HG03469 (cell line): ENCODE measurements at regions not wholly inside any gene's neighbourhood (a gene's known extent, or its start where the extent isn't known, plus 50 kb on each side); places are given as distances from the start of the nearest gene placed in this dataset.

ENCODE experiments used
- ATAC-seq: cut with Tn5 transposase; IDR thresholded peaks from one replicate; pipeline ENCODE4 v1.9.1; 2021; ENCODE audit warnings: mild to moderate bottlenecking, moderate library complexity, moderate number of reproducible peaks; ENCODE audit not compliant: unreplicated experiment

- ATAC-seq = no peak
Observed at GRCh38 chr3:107943786-107944523, 146.9 kb downstream of the CD47 start.

DNA sequence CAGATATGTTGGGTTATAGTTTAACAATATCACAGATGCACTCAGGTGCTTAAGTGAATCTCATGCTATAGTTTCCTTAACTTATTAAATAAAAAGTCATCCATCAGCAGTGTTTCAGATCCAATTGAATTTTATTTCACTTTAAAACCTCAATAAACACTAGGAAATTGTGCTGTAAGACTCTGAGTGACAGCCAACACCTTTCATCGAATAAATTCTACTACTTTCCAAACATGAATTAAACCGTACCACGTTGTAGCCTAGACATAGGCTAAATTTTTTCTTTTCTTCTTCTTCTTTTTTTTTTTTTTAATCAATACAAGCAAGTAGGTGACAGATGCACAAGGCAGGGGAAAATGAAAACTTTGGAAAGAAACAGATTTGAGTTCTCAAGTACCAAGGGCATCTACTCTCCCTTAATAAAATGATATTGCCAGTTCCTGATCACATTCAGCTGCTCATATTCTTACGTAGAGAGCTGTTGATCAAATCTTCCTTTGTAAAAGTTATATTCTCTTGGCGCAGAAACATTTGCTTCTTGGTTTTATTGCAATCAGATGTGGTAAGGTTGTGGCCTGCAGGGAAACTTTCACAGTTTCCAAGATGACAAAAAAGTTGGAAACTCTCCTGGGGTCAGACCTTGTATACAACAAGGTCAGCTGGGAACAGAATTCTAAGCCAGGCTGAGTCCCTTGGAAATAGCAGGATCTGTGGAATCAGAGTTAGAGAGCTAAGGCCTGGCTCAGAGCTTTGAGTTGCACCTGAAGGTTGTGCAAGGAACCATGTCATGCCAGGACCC is 147.7 kb downstream of the CD47 start:
- ATAC-seq = no peak

- no peak for ATAC-seq
Observed at GRCh38 chr3:107942244-107942643, 148.6 kb downstream of the CD47 start.

GRCh38 chr3:107939691-107940442 is 151.0 kb downstream of the CD47 start:
- no peak for ATAC-seq

GRCh38 chr3:107938143-107938542 is 152.7 kb downstream of the CD47 start:
- ATAC-seq = no peak

- ATAC-seq = no peak
Observed at GRCh38 chr3:107934808-107935207, 156.0 kb downstream of the CD47 start.

GRCh38 chr3:107933450-107933849 is 157.4 kb downstream of the CD47 start:
- no peak for ATAC-seq

- ATAC-seq = no peak
Observed at GRCh38 chr3:107931326-107931725, 159.5 kb downstream of the CD47 start.

DNA sequence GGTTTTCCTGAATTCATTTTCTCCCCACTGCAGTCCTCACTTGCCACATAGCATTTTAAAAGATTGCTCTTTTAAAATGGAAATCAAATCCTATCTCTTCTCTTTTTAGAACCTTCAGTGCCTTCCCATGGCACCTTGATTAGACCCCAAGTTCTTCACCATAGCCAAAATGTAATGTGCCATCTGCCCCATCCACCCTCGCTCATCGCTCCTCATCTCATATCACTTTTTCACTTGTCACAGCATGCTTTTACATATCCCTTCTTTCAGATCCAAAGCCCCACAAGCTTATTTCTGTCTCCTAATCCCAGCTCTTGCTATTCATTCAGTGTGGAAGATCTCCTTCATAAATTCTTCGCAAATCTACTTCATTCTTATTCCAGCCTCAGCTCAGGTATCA is 161.7 kb downstream of the CD47 start:
- no peak for ATAC-seq

DNA sequence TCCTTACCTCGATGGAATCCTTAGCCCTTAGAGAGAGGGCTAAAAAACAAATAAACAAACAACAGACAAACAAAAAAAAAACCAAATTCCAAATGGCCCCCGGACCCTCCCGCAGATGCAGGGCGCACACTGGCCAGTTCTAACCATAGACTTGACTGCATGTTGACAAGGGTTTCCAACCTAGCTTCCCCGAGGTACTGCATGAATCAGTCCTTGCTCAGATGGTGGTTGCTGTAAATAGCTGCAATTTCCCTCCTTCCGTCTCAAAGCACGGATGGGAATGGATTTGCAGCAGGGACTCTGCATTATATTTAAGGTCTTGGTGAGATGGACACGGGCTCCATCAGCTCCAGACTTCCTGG is 162.8 kb downstream of the CD47 start:
- peak; percentile 22 for ATAC-seq

DNA sequence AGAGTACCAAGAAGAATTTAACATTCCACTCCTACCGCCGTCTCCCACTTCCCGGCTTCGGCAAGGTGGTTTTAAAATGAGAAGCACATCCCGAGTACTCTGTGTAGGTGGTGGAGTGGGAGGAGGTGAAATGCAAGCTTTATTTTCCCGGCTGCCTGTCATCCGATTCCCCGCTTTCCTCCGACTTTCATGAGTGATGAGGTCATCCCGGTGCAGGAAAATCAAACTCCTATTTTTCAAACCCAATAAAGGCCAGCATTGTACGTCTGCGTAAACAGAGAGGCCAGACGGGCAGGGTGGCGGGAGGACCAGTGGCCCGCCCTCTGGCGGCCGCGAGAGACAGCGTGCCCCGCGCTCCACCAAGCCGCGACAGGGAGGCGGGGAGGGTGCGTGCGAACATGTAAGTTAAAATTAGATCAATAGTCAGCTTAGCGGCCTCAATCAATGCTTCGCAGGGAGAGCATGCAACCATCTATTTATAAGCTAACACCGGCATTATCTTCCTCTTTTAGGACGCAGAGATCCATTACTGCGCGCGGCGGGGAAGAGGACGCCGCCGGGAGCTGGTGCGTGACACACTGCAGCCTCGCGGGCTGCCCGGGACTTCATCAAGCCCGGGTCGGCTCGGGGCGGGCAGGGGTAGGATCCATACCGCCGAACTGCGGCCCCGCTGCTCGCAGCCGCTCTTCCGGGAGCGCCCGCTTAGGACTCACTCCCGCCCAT is 163.3 kb downstream of the CD47 start:
- peak; percentile 73 for ATAC-seq

DNA sequence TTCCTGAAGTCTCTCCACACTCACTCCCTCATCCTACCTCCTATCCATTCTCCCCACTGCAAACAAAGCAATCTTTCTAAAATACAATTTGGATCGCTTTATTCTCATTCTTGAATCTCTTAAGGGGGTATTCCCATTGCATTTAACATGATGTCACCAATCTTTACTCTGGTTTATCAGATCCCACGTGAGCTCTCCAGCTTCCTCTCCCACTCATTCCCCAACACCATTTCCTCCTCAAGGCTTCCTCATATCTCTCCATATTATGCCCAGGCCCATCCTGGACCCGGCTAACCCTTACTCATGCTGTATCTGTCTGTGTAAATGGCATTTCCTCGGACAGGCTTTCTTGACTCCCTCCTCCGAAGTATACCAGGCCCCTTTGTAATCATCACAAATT is 165.0 kb downstream of the CD47 start:
- ATAC-seq = no peak

- ATAC-seq = no peak
Observed at GRCh38 chr3:107921038-107921437, 169.8 kb downstream of the CD47 start.

DNA sequence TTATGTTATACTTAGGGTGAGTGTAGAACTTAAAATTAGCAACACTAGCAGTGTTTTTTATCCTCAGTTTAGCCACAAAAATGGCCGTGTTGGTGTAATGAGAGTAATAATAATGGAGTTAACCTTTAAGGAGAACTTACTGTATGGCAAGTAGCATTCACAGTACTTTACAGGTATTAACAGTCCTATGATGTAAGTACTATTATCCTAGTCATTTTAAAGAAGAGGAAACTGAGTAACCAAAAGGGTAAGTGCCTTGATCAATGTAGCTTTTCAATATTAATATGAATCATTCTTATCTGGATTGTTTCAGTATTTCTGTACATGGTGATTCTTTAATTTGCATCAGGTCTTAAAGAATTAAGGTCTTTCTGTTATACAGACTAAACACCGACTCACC is 170.3 kb downstream of the CD47 start:
- no peak for ATAC-seq

DNA sequence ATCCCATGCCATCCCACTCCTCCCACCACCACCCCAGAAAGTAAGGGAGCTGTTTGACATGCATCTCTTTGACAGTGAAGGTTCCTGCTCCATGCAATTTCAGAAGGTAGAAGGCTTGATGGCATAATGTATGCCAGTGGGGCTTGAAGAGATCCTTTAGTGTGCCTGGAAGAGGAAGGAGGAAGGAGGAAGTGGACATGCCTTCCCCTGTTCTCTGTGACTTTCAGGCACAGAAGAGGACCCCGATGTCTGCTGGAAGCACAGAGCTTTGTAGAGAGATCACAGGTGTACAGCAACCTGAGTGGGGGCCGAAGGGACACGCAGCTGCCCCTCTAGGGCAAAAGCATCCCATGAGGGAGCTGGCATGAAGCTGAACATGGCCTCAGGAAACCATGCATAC is 171.6 kb downstream of the CD47 start:
- no peak for ATAC-seq

DNA sequence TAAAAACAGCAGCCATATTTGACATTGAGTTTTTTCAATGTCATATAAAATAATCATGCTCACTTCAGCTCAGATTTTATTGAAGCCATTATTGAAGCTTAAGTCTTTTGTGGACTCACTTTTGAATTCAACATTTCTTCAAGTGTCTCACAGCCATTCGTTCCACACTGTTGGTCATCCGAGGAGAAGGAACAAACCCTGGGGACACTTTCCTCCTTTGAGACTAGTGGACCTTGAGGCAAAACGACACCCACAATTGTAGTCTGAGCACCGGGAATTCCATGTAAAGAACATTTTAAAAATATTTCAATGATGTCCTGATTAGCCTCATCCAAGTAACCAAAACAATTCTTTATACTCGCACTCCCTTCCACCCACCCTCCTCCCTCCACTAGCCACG is 174.7 kb downstream of the CD47 start:
- ATAC-seq = no peak

DNA sequence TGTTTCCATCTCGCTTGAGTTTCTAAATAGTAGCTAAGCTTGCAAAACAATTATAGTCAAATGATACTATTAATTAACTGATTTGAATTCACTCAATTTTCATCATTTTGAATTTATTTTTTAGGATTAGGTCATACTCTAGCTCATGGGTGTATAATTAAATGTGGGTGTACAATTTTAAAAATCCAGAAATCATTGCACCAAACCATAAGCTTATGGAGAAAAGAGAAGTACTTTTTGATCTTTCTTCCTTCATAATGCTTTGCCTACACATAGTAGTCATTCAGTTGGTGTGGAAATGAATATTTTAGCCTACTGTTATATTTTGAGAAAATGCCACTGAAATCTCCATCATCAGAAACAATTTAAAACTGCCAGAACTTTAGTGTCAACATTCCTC is 175.1 kb downstream of the CD47 start:
- no peak for ATAC-seq

DNA sequence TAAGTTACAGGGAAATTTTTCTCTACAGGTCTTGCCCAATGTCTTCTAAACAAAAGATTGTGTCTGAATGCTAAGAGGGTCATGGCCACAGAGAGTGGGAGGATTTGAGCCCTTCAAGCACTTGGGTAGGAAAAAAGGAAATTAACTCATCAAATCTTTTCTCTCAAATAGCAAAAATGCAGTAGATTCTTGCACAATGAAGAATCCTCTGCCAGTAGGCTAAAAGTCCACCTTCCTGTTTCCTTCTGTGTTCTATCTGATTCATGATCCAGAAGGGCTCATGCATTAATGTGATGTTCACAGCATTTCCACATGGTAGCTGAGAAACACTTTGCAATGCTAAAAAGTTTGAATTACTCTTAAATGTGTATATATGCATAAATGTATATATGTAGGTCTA is 177.1 kb downstream of the CD47 start:
- ATAC-seq = no peak

DNA sequence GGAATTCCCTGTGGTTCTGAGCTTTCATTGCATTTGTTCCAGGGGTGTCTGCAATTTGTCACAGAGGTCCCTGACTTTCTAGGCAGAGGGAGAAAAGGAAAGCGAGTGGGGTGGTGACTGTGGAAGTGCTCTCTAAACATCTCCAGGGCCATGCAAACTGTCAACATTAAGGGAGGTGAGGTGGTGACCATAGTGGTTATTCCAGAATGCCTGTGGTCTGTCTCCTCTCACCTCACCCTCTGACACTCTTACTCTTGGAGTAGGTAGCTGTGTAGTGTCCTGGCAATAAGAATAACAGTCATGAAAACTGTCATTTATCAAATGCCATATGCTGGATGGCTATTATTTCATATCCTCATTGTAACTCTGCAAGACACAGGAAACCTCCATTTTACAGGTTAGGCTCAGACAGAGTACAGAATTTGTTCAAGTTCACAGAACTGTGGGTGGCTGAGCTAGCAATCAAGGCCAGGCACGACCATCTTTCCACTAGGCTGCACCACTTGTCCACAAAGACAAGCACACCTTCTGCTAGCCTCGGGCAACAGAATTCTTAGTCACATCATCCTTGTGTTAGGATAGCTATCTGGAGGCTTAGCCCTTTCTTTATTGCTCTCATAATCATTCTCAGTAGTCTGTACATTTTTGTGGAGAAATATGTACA is 179.4 kb downstream of the CD47 start:
- ATAC-seq = no peak

DNA sequence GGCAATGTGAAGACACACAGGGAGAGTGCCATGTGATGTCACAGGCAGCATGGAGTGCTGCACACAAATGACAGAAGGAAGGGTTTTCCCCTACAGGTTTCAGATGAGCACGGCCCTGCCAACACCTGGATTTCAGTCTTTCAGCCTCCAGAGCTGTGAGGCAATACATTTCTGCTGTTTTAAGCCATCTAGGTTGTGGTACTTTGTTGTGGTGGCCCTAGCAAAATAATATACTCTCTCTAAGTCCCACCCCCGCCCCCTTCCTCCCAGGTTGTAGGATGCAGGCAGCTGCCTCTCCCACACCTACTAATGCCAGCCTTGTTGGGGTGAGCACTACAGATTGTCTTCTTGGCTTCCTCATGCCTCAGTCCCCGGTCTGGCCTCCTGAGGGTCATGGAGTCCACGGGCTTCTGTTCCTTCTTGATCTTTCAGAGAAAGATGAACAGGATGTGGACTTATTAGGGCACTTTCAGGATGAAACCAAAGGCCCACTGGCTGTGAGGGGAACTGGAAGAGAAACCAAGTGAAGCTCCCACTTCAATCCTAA is 180.0 kb downstream of the CD47 start:
- ATAC-seq = peak; percentile 95
